LNCAP (cell line): ENCODE measurements at regions not wholly inside any gene's neighbourhood (a gene's known extent, or its start where the extent isn't known, plus 50 kb on each side); places are given as distances from the start of the nearest gene placed in this dataset.

Experiments used
- TF ChIP-seq, protein P1 (sequence below): fragments of 450-650 bp; IDR thresholded peaks from 2 replicates; pipeline ENCODE4 v1.5.1; 2017; ENCODE audit warnings: mild to moderate bottlenecking

DNA sequence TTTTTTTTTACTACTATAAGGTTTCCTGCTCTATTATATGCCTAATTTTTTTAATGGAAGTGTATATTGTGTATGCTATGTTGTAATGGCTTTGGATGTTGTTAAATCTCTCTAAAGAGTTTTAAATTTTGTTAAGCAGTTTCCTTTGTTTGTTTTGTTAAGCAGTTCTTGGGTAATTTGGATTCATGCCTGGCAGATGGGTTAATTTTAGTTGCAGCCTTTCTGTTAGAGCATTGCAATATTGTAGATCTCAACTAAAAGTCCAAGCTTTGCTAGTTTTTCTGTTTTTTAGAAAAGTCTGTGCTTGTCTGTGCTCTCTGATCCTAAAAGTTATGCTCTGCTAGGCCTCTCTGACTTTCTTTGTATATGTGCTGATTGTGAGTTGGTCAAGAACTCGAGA, 1229.0 kb upstream of the NRXN1 start:
- TF ChIP-seq, protein P1, sequence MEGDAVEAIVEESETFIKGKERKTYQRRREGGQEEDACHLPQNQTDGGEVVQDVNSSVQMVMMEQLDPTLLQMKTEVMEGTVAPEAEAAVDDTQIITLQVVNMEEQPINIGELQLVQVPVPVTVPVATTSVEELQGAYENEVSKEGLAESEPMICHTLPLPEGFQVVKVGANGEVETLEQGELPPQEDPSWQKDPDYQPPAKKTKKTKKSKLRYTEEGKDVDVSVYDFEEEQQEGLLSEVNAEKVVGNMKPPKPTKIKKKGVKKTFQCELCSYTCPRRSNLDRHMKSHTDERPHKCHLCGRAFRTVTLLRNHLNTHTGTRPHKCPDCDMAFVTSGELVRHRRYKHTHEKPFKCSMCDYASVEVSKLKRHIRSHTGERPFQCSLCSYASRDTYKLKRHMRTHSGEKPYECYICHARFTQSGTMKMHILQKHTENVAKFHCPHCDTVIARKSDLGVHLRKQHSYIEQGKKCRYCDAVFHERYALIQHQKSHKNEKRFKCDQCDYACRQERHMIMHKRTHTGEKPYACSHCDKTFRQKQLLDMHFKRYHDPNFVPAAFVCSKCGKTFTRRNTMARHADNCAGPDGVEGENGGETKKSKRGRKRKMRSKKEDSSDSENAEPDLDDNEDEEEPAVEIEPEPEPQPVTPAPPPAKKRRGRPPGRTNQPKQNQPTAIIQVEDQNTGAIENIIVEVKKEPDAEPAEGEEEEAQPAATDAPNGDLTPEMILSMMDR: no peak

- TF ChIP-seq, protein P1: no peak
Measured at GRCh38 chr2:52258038-52258437, 1226.1 kb upstream of the NRXN1 start.

GRCh38 chr2:52253416-52253980, 1221.6 kb upstream of the NRXN1 start:
- TF ChIP-seq, protein P1: no peak

DNA sequence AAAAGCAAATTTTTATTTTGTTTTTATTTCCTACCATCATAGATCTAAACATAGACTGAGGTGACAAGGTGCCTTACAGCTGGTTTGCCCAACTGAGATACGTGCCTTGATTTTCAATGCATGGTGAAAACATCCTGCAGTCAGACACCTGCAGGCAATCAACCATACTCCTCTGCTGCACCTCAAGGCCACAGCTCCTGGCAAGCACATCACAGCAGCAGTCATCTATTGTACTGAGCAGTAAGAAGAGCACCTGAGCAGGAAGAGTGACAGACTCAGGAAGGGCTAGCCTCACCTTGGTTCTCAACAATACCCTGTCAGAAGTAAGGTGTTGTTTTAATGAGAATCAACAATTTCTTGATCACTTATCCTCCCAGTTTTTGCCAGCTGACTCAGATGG, 1206.8 kb upstream of the NRXN1 start:
- TF ChIP-seq, protein P1: no peak

DNA sequence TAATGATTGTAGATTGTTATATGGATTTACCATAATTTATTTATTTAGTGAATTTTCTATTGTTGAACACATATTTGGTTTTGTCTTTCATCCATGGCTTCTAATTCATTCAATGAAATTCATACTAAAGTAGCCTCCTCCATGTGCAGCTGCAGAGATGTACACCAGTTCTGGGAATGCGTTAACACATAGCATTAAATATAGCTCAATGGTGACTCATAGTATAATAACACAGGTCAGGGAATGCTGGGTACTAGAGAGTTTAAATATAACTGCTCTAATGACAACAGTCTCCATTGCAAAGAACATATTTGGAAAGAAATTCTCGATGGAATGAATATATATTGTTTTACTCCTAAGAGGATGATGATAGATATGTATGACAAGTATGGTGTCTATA, 1190.2 kb upstream of the NRXN1 start:
- TF ChIP-seq, protein P1: no peak

GRCh38 chr2:52220393-52220792, 1188.5 kb upstream of the NRXN1 start:
- TF ChIP-seq, protein P1: no peak

GRCh38 chr2:52210611-52211010, 1178.7 kb upstream of the NRXN1 start:
- TF ChIP-seq, protein P1: no peak

DNA sequence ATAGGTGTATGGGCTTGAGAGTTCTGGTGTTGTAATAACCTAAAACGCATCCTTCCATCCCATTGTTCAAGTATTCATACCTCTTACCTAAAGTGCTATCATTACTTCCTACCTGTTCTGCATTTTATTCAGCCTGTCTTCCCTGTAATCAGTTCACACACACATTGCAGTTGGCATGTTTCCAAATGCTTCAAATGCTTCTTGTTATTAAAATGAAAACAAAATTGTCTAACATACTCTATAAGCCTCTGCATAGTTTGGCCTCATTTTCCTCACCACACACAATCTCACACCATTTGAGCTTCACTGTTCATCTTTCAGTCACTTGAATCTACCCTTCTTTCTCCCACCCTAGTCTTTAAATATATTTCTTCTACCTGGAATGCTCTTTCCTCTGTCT, 1178.2 kb upstream of the NRXN1 start:
- TF ChIP-seq, protein P1: no peak
